ENCODE measurements at regions not wholly inside any gene's neighbourhood (a gene's known extent, or its start where the extent isn't known, plus 50 kb on each side); places are given as distances from the start of the nearest gene placed in this dataset.

GRCh38 chr5:87966213-87966612, 302.4 kb downstream of the TMEM161B start:
- DNase-seq (ENCODE audit: extremely low read depth in 1 of 2, low read depth in 1 of 2), result no peak

DNA sequence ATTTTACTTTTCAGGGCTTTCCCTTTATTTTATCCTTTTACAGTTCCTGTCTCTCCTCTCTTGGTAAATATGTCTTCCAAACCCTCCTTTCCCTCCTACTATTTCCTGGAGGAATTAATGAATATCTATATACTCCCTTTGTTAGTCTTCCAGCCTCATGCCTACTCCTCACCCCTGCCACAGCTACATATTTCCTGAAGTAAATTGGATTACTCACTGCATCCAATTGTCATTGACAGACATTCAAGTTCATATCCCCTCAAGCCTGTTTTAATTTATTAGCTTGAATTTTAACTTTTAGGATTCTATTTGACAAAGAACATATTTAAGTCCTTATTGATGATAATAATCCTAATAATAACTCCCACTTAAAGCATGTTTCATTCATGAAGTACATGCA, 314.5 kb downstream of the TMEM161B start:
- DNase-seq (ENCODE audit: extremely low read depth in 1 of 2, low read depth in 1 of 2), result no peak

GRCh38 chr5:87951661-87952060, 317.0 kb downstream of the TMEM161B start:
- no peak for DNase-seq (ENCODE audit: extremely low read depth in 1 of 2, low read depth in 1 of 2)

DNA sequence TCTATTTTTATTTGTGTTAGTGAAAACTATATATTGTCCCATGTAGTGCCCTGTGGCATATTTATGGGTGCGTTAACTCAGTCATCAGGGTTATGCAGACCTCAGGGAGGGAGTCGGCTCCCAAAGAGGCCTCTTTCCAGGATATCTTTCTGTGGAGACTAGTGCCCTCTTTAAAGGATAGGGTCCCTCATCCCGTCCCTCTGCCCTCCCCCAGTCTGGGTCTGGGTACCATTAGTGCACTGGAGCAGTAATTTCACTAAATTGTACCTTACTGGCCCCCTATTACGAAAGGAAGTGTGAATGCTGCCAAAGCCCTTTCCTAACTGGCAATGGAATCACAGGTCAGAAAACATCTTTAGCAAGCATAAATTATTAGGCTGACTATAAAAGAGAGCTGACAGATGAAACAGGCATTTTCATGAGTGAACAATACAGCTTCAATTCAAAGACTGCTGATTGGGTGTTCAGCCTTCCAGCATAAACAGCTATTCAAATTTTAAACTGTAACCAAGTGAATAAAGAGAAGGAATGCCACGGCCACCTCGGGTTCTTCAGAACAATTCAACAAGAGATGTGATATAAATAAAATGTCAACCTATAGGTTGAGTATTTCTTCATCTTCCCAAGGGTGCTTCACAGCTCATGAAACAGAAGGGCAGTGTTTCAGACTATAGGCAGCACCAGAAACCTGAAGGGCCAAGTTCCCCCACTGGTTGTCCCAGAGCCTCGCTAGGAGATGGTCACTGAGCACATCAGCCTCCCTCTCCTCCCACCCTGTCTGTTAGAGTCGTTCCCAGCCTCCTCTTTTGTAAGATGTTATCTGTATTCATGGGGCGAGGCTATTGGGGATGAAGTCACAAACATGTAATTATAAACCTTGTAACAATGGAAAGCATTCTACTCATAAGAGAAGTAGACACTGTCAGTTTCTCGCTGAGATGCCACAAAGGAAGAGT, 318.7 kb downstream of the TMEM161B start:
- no peak for DNase-seq (ENCODE audit: extremely low read depth in 1 of 2, low read depth in 1 of 2)

DNA sequence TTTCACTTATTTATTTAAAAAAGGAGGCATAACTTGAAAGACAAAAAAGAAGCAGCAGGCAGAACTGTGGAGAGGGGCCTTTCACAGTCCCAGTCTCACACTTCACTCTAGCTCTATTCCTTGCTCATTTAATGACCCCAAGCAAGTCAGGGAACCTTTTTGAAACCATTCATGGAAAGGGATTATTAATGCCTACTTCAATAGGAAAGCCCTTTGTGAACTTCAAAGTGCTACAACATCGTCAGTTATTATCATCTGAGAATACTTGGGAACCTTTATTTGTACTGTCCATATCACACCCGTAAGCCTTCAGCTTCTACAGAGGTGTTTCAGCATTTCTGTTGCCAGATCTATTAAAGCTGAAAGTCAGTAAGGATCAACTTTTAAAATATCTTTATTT, 320.2 kb downstream of the TMEM161B start:
- DNase-seq (ENCODE audit: extremely low read depth in 1 of 2, low read depth in 1 of 2), result no peak

GRCh38 chr5:87946271-87946670, 322.4 kb downstream of the TMEM161B start:
- no peak for DNase-seq (ENCODE audit: extremely low read depth in 1 of 2, low read depth in 1 of 2)

DNA sequence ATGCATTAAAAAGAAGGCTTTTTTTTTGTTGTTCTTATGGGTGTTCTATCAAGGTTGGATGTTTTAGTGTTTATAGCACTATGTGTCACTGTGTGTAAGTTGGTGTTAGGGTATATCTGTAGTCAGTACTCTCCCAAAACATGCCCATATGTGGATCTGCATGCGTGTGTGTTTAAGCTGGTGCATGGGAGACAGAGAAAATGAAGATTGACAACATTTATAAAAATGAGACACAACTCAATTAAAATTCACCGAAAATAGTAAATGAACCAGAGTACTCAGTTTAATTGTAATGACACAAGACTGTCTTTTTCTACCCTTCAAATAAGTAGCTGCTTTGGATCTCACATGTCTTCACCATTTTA, 323.4 kb downstream of the TMEM161B start:
- no peak for DNase-seq (ENCODE audit: extremely low read depth in 1 of 2, low read depth in 1 of 2)

DNA sequence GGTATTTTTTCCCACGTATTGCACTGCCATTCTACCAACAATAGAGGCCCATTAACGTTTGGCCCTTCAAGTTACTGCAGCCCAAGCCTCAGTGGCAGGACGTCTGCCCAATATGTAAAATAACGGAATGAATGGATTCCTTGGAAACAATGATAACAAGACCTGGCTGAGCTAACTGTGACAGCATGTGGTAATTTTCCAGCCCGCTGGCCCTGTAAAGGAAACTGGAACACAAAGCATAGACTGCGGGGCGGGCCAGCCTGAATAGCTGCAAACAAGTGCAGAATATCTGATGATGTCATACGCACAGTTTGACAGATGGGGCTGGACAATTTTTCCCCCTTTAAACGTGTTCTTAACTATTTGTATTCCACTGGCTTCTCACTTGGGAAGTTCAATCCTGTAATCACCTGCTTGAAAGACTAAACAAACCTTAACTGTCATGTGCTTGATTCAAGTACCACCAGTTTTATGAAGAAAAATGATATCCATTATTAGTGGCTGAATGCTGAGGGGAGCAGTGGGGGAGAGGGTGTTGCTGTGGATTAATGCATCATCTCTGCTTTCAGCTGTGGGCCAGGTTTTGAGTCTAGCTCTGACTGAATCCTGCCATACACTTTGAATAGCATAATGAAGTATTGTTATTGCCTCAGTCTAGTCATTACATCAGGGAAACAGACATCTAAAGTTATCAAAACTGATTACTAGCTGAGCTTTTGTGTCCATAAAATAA, 323.9 kb downstream of the TMEM161B start:
- DNase-seq (ENCODE audit: extremely low read depth in 1 of 2, low read depth in 1 of 2), result no peak

DNA sequence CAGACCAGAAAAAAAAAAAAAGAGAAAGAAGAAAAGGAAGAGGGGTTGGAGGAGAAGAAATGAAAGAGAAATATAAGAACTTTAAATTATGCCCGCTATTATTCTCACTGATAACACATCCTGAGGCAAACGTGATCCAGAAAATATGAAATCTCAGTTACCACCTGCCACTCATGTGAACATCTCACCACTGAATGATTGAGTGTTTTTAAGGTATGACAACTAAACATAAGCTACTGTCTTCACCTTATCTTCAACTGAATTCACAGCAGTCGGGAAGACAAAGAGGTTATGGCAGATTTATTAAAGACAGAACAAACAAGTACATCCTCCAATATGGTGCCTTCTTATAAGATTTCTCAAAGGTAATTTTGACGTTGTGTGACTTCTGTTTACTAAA, 327.9 kb downstream of the TMEM161B start:
- no peak for DNase-seq (ENCODE audit: extremely low read depth in 1 of 2, low read depth in 1 of 2)

GRCh38 chr5:87936667-87937066, 332.0 kb downstream of the TMEM161B start:
- DNase-seq (ENCODE audit: extremely low read depth in 1 of 2, low read depth in 1 of 2), result no peak

GRCh38 chr5:87924436-87924835, 344.2 kb downstream of the TMEM161B start:
- no peak for DNase-seq (ENCODE audit: extremely low read depth in 1 of 2, low read depth in 1 of 2)

DNA sequence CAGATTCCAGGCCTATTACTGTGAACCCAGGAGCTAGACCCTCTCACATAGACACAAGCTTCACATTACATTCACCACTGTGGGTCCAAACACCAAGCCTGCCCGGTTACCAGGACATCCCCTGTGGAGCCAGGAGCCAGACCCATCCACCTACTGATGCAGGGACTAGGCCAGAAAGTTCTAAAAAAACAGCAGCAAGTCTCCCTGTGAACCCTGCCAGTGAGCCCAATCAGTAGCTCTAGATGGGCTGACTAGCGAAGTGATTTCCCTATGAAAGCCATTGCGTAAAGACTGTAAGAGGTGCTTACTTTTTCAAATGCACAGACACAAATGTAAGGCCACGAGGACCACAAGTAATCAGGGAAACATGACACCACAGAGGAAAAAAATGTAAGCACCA, 352.3 kb downstream of the TMEM161B start:
- DNase-seq (ENCODE audit: extremely low read depth in 1 of 2, low read depth in 1 of 2), result no peak

DNA sequence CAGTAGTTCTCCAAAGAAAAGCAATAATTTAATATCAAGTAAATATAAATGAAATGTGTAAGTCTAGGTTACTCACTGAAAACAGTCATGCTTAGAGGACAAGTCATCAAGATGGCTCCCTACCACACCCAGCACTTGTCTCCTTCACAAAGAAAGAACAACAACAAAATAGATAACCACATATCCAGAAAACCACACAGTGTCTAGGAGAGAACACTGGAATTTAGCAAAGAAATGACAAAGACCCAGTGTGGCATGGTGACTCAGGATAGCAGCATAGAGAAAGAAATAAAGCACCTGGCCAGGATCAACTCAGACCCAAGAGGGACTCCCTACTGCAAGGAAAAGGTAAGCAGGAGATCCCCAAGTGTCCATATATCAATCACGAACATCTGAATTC, 356.2 kb downstream of the TMEM161B start:
- DNase-seq (ENCODE audit: extremely low read depth in 1 of 2, low read depth in 1 of 2), result no peak

- DNase-seq (ENCODE audit: extremely low read depth in 1 of 2, low read depth in 1 of 2), result no peak
Measured at GRCh38 chr5:87909382-87909781, 359.3 kb downstream of the TMEM161B start.

DNA sequence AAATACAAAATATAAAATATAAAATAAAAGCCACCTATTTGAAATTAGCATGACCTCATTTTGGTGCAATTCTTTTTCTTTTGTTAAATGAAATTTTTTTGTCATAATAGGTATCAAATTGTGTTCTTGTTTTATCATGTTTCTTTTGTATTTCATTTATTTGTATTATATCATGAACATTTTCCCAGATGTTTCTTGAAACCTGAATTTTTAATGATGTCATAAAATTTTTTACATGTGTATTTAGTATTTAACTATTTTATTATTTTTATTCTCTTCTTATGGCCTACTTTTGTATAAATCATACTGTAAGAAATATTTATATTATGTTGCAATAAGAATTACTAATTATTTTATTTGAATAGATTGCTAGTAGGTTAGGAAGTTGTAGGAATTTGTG, 361.7 kb downstream of the TMEM161B start:
- DNase-seq (ENCODE audit: extremely low read depth in 1 of 2, low read depth in 1 of 2), result no peak

DNA sequence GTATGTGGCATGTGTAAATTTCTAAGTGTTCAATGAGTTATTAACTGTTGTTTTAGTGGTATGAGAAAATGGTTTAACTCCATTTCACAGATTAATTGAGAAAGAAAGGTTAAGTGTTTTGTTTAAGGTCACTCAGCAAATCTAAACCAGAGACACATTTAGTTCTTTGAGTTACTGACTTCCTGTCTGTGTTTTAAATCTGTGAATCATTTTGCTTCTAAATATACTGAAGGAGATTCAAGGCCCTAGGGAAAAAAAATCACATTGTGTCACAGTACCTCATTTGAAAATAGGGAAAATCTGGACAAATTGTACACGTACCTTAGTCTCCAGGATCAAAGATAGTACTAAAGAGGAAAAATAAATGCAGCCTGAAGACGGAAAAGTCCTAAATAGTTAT, 368.2 kb downstream of the TMEM161B start:
- no peak for DNase-seq (ENCODE audit: extremely low read depth in 1 of 2, low read depth in 1 of 2)

- no peak for DNase-seq (ENCODE audit: extremely low read depth in 1 of 2, low read depth in 1 of 2)
Measured at GRCh38 chr5:87899721-87900131, 368.9 kb downstream of the TMEM161B start.

DNA sequence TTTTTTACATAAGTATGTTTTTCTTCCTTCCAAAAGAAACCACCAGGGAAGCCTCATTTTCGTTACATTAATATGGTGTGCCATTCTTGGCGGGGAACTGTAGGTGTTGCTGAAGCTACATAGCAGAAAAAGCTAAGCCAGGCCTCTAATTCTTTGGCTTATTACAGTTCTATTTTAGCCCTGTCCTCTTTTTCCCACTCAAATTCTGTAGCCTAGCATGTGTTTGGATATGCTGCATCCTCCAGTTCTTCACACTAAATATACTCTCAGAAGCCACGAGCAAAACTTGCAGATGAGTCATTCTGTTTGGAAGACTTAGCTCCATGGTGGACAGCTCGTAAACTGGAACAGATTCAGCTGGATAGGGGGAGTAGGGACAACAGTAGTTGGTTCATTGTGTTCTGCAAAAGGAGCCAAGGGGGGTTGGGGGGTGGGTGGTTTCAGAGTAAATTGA, 369.4 kb downstream of the TMEM161B start:
- no peak for DNase-seq (ENCODE audit: extremely low read depth in 1 of 2, low read depth in 1 of 2)

- no peak for DNase-seq (ENCODE audit: extremely low read depth in 1 of 2, low read depth in 1 of 2)
Measured at GRCh38 chr5:87898574-87898973, 370.1 kb downstream of the TMEM161B start.

GRCh38 chr5:87888139-87888538, 380.5 kb downstream of the TMEM161B start:
- no peak for DNase-seq (ENCODE audit: extremely low read depth in 1 of 2, low read depth in 1 of 2)

GRCh38 chr5:87887247-87887646, 381.4 kb downstream of the TMEM161B start:
- DNase-seq (ENCODE audit: extremely low read depth in 1 of 2, low read depth in 1 of 2), result no peak

GRCh38 chr5:87886164-87886563, 382.5 kb downstream of the TMEM161B start:
- no peak for DNase-seq (ENCODE audit: extremely low read depth in 1 of 2, low read depth in 1 of 2)
